ENCODE measurements at regions not wholly inside any gene's neighbourhood (a gene's known extent, or its start where the extent isn't known, plus 50 kb on each side); places are given as distances from the start of the nearest gene placed in this dataset.

DNA sequence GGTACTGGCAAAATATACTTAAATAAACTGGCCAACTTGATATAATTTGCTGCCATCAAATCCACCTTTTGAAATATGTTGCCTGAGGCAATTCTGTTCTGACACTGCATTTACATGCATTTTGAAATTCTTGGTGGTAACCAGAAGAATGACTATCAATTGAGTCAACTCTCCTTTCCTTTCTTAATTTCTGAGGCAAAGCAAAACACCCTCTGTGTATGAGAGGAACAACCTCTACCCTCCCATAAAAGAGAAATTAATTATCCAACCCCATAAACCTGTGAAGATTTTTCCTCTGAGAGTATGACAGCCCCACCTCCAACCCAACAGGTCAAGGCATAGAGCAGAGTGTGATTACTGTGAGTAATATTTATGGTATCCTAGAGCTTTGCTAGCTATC lies 286.8 kb downstream of the NR2F1-AS1 start:
- H3K27me3 Mint-ChIP-seq (ENCODE audit: low read depth) = no peaks in the 10 kb centered on the region
- DNase-seq (ENCODE audit: low spot score) = no peak
- TF ChIP-seq, protein P1, sequence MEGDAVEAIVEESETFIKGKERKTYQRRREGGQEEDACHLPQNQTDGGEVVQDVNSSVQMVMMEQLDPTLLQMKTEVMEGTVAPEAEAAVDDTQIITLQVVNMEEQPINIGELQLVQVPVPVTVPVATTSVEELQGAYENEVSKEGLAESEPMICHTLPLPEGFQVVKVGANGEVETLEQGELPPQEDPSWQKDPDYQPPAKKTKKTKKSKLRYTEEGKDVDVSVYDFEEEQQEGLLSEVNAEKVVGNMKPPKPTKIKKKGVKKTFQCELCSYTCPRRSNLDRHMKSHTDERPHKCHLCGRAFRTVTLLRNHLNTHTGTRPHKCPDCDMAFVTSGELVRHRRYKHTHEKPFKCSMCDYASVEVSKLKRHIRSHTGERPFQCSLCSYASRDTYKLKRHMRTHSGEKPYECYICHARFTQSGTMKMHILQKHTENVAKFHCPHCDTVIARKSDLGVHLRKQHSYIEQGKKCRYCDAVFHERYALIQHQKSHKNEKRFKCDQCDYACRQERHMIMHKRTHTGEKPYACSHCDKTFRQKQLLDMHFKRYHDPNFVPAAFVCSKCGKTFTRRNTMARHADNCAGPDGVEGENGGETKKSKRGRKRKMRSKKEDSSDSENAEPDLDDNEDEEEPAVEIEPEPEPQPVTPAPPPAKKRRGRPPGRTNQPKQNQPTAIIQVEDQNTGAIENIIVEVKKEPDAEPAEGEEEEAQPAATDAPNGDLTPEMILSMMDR (IDR thresholded peaks at IDR 0.05) = no peak
- no peaks in the 10 kb centered on the region for H3K36me3 Mint-ChIP-seq (ENCODE audit: low read depth)
- no peaks in the 10 kb centered on the region for H3K9me3 Mint-ChIP-seq (ENCODE audit: low read depth)
- H3K4me3 Mint-ChIP-seq (ENCODE audit: unreplicated experiment) = no peak overlapping the region
- no peak overlapping the region for H3K27ac Mint-ChIP-seq (ENCODE audit: unreplicated experiment)
- peaks cover 6% of the 10 kb centered on the region for H3K4me1 Mint-ChIP-seq (ENCODE audit: low read depth)

DNA sequence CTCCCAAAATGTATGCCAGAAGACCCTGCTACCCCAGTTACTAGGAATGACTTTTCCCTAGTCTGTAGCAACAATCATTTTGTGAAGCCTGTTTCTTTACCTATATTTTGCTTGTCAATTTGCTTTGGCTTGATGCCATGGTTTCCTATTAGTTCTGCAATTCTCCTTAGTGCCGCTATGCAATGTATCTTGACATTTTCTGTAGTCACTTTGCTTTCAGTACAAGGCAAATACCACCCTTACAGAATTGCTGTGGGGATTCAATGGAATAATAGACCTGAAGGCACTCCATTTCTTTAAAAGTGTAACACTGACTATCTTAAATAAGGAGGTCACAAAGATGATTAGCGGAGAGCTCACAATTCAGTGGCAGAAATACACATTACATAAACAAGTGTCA lies 291.1 kb downstream of the NR2F1-AS1 start:
- peaks cover 6% of the 10 kb centered on the region for H3K4me1 Mint-ChIP-seq (ENCODE audit: low read depth)
- DNase-seq (ENCODE audit: low spot score) = no peak
- H3K27ac Mint-ChIP-seq (ENCODE audit: unreplicated experiment) = no peak overlapping the region
- H3K27me3 Mint-ChIP-seq (ENCODE audit: low read depth) = no peaks in the 10 kb centered on the region
- TF ChIP-seq, protein P1 (IDR thresholded peaks at IDR 0.05) = no peak
- H3K36me3 Mint-ChIP-seq (ENCODE audit: low read depth) = peaks cover 7% of the 10 kb centered on the region
- no peak overlapping the region for H3K4me3 Mint-ChIP-seq (ENCODE audit: unreplicated experiment)
- peaks cover 25% of the 10 kb centered on the region for H3K9me3 Mint-ChIP-seq (ENCODE audit: low read depth)

DNA sequence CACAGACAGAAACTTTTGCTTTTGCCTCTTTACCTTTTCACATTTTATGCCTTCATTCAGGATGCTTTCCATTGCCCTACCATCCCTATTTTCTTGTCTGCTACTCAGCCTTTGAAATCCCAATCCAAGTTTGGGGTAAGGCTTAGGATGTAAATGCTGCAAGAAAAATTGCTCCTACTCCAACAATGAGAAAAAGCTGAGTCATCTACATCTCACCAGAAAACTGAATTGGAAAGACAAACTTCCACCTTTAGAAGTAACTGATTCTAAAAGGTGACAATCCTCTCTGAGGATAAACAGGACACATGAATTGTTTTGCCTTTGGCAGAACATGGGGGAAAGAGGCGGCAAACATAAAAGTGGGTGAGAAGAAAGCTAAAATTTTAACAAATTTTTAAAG lies 295.6 kb downstream of the NR2F1-AS1 start:
- Mint-ChIP-seq H3K27ac (ENCODE audit: unreplicated experiment) (no peak overlapping the region), H3K27me3 (ENCODE audit: low read depth) (no peaks in the 10 kb centered on the region), H3K4me1 (ENCODE audit: low read depth) (peaks cover 4% of the 10 kb centered on the region), H3K9me3 (ENCODE audit: low read depth) (peaks cover 25% of the 10 kb centered on the region), H3K36me3 (ENCODE audit: low read depth) (peaks cover 7% of the 10 kb centered on the region), H3K4me3 (ENCODE audit: unreplicated experiment) (no peak overlapping the region)
- TF ChIP-seq, protein P1 (IDR thresholded peaks at IDR 0.05) = no peak
- no peak for DNase-seq (ENCODE audit: low spot score)

DNA sequence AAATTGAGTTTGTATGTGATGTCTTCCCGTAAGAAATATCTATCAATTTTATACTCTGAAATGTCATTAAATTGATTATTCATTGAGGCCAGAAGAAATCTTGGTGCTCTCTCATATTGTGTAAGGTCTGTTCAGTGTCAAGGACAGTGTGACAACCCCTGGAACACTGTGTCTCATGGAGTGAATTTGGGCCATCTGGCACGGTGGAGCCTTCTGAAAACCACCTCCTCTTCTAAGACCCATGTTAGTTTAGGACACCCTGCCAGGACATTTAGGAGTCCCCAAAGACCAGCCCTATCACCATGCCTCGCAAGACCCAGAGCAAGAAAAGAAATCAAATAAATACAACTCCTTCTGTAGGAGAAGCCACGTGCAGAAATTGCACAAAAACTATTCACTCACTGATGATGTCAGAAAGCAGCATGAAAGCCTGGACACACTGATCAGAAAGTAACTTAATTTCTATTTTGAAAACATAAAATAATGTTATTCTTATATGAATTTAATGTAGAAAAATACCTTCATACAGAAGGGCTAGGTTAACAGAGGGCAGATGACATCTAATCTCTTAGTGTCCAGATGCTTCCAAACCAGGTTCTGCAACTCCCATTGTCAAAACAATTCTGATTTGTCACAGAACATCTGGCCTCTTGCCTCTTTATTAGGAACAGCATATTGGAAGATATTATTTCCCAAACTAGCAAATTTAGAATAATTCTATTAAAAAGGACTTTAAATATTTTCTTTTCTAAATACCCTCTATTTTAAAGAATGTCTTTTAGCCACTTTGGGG lies 298.8 kb downstream of the NR2F1-AS1 start:
- Mint-ChIP-seq H3K4me3 (ENCODE audit: unreplicated experiment) (no peak overlapping the region), H3K9me3 (ENCODE audit: low read depth) (peaks cover 17% of the 10 kb centered on the region)

DNA sequence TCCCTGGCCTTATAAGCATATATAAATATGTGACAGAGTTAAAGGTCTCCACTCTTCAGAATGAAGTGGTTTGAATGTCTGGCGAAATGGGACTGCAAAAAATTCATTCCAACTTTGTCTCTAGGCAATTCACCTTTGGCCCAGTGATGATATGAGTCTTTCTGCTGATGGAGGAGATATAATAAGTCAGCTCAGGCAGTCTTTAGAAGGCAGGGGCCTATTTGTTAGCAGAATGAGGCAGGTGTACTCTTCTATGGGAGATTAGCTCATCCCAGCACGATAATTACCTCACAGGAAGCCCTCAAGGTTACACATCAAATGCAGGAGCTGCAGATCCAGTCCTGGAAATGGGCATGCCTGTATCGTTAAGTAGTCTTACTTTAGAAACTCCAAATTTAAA lies 300.5 kb downstream of the NR2F1-AS1 start:
- H3K4me1 Mint-ChIP-seq (ENCODE audit: low read depth) = peaks cover 13% of the 10 kb centered on the region
- H3K9me3 Mint-ChIP-seq (ENCODE audit: low read depth) = peaks cover 2% of the 10 kb centered on the region
- H3K27me3 Mint-ChIP-seq (ENCODE audit: low read depth) = no peaks in the 10 kb centered on the region
- H3K4me3 Mint-ChIP-seq (ENCODE audit: unreplicated experiment) = no peak overlapping the region
- DNase-seq (ENCODE audit: low spot score) = no peak
- no peaks in the 10 kb centered on the region for H3K36me3 Mint-ChIP-seq (ENCODE audit: low read depth)
- TF ChIP-seq, protein P1 (IDR thresholded peaks at IDR 0.05) = no peak
- no peak overlapping the region for H3K27ac Mint-ChIP-seq (ENCODE audit: unreplicated experiment)

More for the DNA sequence above, 298.8 kb downstream of the NR2F1-AS1 start:
- peaks cover 4% of the 10 kb centered on the region for H3K36me3 Mint-ChIP-seq (ENCODE audit: low read depth)
- no peak for DNase-seq (ENCODE audit: low spot score)
- TF ChIP-seq, protein P1 (IDR thresholded peaks at IDR 0.05) = no peak
- peaks cover 13% of the 10 kb centered on the region for H3K4me1 Mint-ChIP-seq (ENCODE audit: low read depth)
- H3K27me3 Mint-ChIP-seq (ENCODE audit: low read depth) = no peaks in the 10 kb centered on the region
- H3K27ac Mint-ChIP-seq (ENCODE audit: unreplicated experiment) = no peak overlapping the region
